ENCODE measurements at regions not wholly inside any gene's neighbourhood (a gene's known extent, or its start where the extent isn't known, plus 50 kb on each side); places are given as distances from the start of the nearest gene placed in this dataset.
"Not testable (repeated sequence)": the region's sequence is repeated elsewhere in the genome, so short reads cannot be mapped to it uniquely, and the experiment has no call there.

- no peak overlapping the region for H3K4me3 ChIP-seq (replicated peaks; ENCODE audit: low read depth, low read length)
- TF ChIP-seq CTCF (IDR thresholded peaks at IDR 0.05; ENCODE audit: low read length, missing control alignments), result no peak
- DNase-seq (ENCODE audit: low read depth), result no peak
Measured at GRCh38 chr20:54794110-54794509, 318.7 kb downstream of the DOK5 start.

GRCh38 chr20:54793291-54793992, 318.0 kb downstream of the DOK5 start:
- TF ChIP-seq CTCF (IDR thresholded peaks at IDR 0.05; ENCODE audit: low read length, missing control alignments), result no peak
- H3K4me3 ChIP-seq (replicated peaks; ENCODE audit: low read depth, low read length), result no peak overlapping the region
- no peak for DNase-seq (ENCODE audit: low read depth)

GRCh38 chr20:54792688-54793087, 317.3 kb downstream of the DOK5 start:
- no peak for TF ChIP-seq CTCF (IDR thresholded peaks at IDR 0.05; ENCODE audit: low read length, missing control alignments)
- no peak overlapping the region for H3K4me3 ChIP-seq (replicated peaks; ENCODE audit: low read depth, low read length)
- no peak for DNase-seq (ENCODE audit: low read depth)

- not testable (repeated sequence) for DNase-seq (ENCODE audit: low read depth); H3K4me3 ChIP-seq (replicated peaks; ENCODE audit: low read depth, low read length)
Measured at GRCh38 chr20:54788260-54788659, 312.9 kb downstream of the DOK5 start.

- not testable (repeated sequence) for DNase-seq (ENCODE audit: low read depth); H3K4me3 ChIP-seq (replicated peaks; ENCODE audit: low read depth, low read length)
Measured at GRCh38 chr20:54782758-54783157, 307.4 kb downstream of the DOK5 start.

- H3K4me3 ChIP-seq (replicated peaks; ENCODE audit: low read depth, low read length), result no peak overlapping the region
- no peak for TF ChIP-seq CTCF (IDR thresholded peaks at IDR 0.05; ENCODE audit: low read length, missing control alignments)
- DNase-seq (ENCODE audit: low read depth), result no peak
Measured at GRCh38 chr20:54774426-54774825, 299.0 kb downstream of the DOK5 start.

GRCh38 chr20:54773643-54774000, 298.2 kb downstream of the DOK5 start:
- no peak for DNase-seq (ENCODE audit: low read depth)
- no peak for TF ChIP-seq CTCF (IDR thresholded peaks at IDR 0.05; ENCODE audit: low read length, missing control alignments)
- no peak overlapping the region for H3K4me3 ChIP-seq (replicated peaks; ENCODE audit: low read depth, low read length)

- DNase-seq (ENCODE audit: low read depth), result no peak
Measured at GRCh38 chr20:54772893-54773642, 297.7 kb downstream of the DOK5 start.

More at GRCh38 chr20:54772893-54773642, 297.7 kb downstream of the DOK5 start:
- H3K4me3 ChIP-seq (replicated peaks; ENCODE audit: low read depth, low read length), result no peak overlapping the region
- TF ChIP-seq CTCF (IDR thresholded peaks at IDR 0.05; ENCODE audit: low read length, missing control alignments), result no peak
